ENCODE measurements at regions not wholly inside any gene's neighbourhood (a gene's known extent, or its start where the extent isn't known, plus 50 kb on each side); places are given as distances from the start of the nearest gene placed in this dataset.

- no peak for DNase-seq (ENCODE audit: low read depth)
- H3K4me3 ChIP-seq (ENCODE audit: low read length), result no peak overlapping the region
- TF ChIP-seq CTCF (conservative IDR thresholded peaks at IDR 0.05; ENCODE audit: low read length), result no peak
Observed at GRCh38 chr1:194487172-194487571, 1300.8 kb upstream of the B3GALT2 start.

GRCh38 chr1:194485432-194485831, 1299.0 kb upstream of the B3GALT2 start:
- DNase-seq (ENCODE audit: low read depth), result no peak
- no peak overlapping the region for H3K4me3 ChIP-seq (ENCODE audit: low read length)
- TF ChIP-seq CTCF (conservative IDR thresholded peaks at IDR 0.05; ENCODE audit: low read length), result no peak

- DNase-seq (ENCODE audit: low read depth), result no peak
- no peak for TF ChIP-seq CTCF (conservative IDR thresholded peaks at IDR 0.05; ENCODE audit: low read length)
- no peak overlapping the region for H3K4me3 ChIP-seq (ENCODE audit: low read length)
Observed at GRCh38 chr1:194478731-194479130, 1292.3 kb upstream of the B3GALT2 start.

GRCh38 chr1:194477908-194478307, 1291.5 kb upstream of the B3GALT2 start:
- TF ChIP-seq CTCF (conservative IDR thresholded peaks at IDR 0.05; ENCODE audit: low read length), result no peak
- H3K4me3 ChIP-seq (ENCODE audit: low read length), result no peak overlapping the region
- DNase-seq (ENCODE audit: low read depth), result no peak

GRCh38 chr1:194476872-194477271, 1290.5 kb upstream of the B3GALT2 start:
- H3K4me3 ChIP-seq (ENCODE audit: low read length), result no peak overlapping the region
- no peak for TF ChIP-seq CTCF (conservative IDR thresholded peaks at IDR 0.05; ENCODE audit: low read length)
- DNase-seq (ENCODE audit: low read depth), result no peak

GRCh38 chr1:194476351-194476750, 1289.9 kb upstream of the B3GALT2 start:
- no peak for TF ChIP-seq CTCF (conservative IDR thresholded peaks at IDR 0.05; ENCODE audit: low read length)
- no peak for DNase-seq (ENCODE audit: low read depth)
- H3K4me3 ChIP-seq (ENCODE audit: low read length), result no peak overlapping the region

GRCh38 chr1:194474701-194475100, 1288.3 kb upstream of the B3GALT2 start:
- TF ChIP-seq CTCF (conservative IDR thresholded peaks at IDR 0.05; ENCODE audit: low read length), result no peak
- no peak overlapping the region for H3K4me3 ChIP-seq (ENCODE audit: low read length)
- no peak for DNase-seq (ENCODE audit: low read depth)
